Fibroblast of villous mesenchyme (primary cell): ENCODE measurements at regions not wholly inside any gene's neighbourhood (a gene's known extent, or its start where the extent isn't known, plus 50 kb on each side); places are given as distances from the start of the nearest gene placed in this dataset.

Experiments used
- DNase-seq: peaks from one replicate; pipeline ENCODE4 v3.0.0-alpha.2; 2010; ENCODE audit warnings: low read depth
- H3K4me3 ChIP-seq: 2 replicates; pipeline ENCODE4 v1.5.1; 2011; ENCODE audit warnings: low read depth, mild to moderate bottlenecking, low read length
- CTCF ChIP-seq: IDR thresholded peaks from 2 replicates; pipeline ENCODE4 v1.5.1; 2012; ENCODE audit warnings: low read depth, mild to moderate bottlenecking, low read length; ENCODE audit not compliant: insufficient read depth

DNA sequence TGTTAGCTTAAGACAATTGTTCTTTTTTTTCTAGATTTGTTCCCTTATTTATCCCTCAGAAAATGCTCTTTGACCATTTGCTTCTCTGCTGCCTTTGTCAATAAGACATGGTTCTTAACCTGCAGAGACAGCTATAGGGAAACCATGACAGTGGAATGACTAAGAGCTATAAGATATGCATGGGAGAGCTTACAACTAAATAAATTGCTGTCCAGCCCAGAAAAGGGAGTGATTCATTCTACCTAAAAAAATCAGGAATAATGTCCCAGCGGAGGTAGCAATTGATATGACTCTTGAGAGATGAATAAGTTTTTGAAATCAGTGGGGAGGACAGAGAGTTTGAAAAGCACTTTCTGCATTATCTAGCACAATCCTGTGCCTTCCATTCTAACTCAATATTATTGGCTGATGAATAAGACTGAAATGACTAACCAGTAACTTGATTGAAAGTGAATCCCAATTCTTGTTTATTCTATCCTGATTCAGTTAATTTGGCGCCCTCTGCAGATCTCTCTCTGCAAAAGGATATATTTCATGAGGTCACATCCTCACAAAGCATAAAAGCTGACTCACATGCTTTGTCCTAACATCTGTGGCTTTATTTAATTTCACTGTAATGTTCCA is 680.5 kb upstream of the API5 start:
- DNase-seq: no peak
- no peak for TF ChIP-seq CTCF
- H3K4me3 ChIP-seq: no peak overlapping the region

DNA sequence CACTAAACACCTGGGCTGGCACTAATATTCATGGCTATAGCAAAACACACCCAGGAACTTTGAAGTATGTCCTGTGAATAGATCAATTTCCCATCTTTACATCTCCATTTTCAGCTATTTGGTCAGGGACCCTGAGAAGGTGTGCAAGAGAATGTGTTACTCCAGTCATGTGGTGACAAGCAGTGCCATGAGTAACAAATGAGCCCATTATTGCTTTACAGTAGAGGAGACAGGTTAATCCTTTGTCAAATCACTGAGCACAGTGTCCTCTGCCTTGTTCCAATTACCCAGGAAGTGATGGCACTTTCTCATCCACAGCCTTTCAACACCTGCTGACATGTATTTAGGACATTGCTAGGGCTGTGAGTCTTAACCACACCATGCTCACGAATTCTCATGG is 664.8 kb upstream of the API5 start:
- no peak for DNase-seq
- H3K4me3 ChIP-seq: no peak overlapping the region
- TF ChIP-seq CTCF: no peak

- DNase-seq: no peak
- no peak overlapping the region for H3K4me3 ChIP-seq
- no peak for TF ChIP-seq CTCF
Observed at GRCh38 chr11:42647993-42648392, 663.8 kb upstream of the API5 start.

- no peak for TF ChIP-seq CTCF
- no peak for DNase-seq
- no peak overlapping the region for H3K4me3 ChIP-seq
Observed at GRCh38 chr11:42651621-42652020, 660.2 kb upstream of the API5 start.

- DNase-seq: no peak
- no peak for TF ChIP-seq CTCF
- no peak overlapping the region for H3K4me3 ChIP-seq
Observed at GRCh38 chr11:42657169-42657568, 654.6 kb upstream of the API5 start.

GRCh38 chr11:42661942-42662341 is 649.9 kb upstream of the API5 start:
- no peak overlapping the region for H3K4me3 ChIP-seq
- TF ChIP-seq CTCF: no peak

More at GRCh38 chr11:42661942-42662341, 649.9 kb upstream of the API5 start:
- DNase-seq: no peak
